ENCODE measurements at regions not wholly inside any gene's neighbourhood (a gene's known extent, or its start where the extent isn't known, plus 50 kb on each side); places are given as distances from the start of the nearest gene placed in this dataset.

GRCh38 chr11:112617098-112617425 lies 344.2 kb upstream of the NCAM1 start:
- TF ChIP-seq POLR2A (IDR thresholded peaks at IDR 0.05; ENCODE audit: low read depth, low read length) (no peak), EZH2 (IDR thresholded peaks at IDR 0.05; ENCODE audit: borderline replicate concordance, low read depth, low read length, severe bottlenecking) (no peak), MYC (IDR thresholded peaks at IDR 0.05; ENCODE audit: low read depth, low read length) (no peak), POLR2AphosphoS5 (IDR thresholded peaks at IDR 0.05; ENCODE audit: insufficient read depth, low read depth, low read length) (no peak), GATA2 (IDR thresholded peaks at IDR 0.05; ENCODE audit: insufficient read depth, insufficient read length, low read depth, low read length) (no peak)
- TF ChIP-seq, protein P1, sequence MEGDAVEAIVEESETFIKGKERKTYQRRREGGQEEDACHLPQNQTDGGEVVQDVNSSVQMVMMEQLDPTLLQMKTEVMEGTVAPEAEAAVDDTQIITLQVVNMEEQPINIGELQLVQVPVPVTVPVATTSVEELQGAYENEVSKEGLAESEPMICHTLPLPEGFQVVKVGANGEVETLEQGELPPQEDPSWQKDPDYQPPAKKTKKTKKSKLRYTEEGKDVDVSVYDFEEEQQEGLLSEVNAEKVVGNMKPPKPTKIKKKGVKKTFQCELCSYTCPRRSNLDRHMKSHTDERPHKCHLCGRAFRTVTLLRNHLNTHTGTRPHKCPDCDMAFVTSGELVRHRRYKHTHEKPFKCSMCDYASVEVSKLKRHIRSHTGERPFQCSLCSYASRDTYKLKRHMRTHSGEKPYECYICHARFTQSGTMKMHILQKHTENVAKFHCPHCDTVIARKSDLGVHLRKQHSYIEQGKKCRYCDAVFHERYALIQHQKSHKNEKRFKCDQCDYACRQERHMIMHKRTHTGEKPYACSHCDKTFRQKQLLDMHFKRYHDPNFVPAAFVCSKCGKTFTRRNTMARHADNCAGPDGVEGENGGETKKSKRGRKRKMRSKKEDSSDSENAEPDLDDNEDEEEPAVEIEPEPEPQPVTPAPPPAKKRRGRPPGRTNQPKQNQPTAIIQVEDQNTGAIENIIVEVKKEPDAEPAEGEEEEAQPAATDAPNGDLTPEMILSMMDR (IDR thresholded peaks at IDR 0.05; ENCODE audit: extremely low read depth in 1 of 2, insufficient read depth in 1 of 2, low read depth in 1 of 2, low read length in 2 of 2), result no peak
- TF ChIP-seq, protein P2, sequence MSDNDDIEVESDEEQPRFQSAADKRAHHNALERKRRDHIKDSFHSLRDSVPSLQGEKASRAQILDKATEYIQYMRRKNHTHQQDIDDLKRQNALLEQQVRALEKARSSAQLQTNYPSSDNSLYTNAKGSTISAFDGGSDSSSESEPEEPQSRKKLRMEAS (IDR thresholded peaks at IDR 0.05; ENCODE audit: insufficient read depth, insufficient read length), result no peak
